IPS DF 6.9 (cell line): ENCODE measurements at regions not wholly inside any gene's neighbourhood (a gene's known extent, or its start where the extent isn't known, plus 50 kb on each side); places are given as distances from the start of the nearest gene placed in this dataset.

Experiments used
- DNase-seq: peaks from one replicate; pipeline ENCODE4 v3.0.0-alpha.2; 2013; ENCODE audit warnings: low read depth, low spot score
- H3K27ac ChIP-seq: one replicate; pipeline ENCODE4 v1.5.1; 2013; ENCODE audit warnings: low read length, control low read depth
- H3K27me3 ChIP-seq: 2 replicates; pipeline ENCODE4 v1.6.1; 2013; ENCODE audit warnings: mild to moderate bottlenecking, low read length; ENCODE audit not compliant: control insufficient read depth, insufficient read depth
- H3K36me3 ChIP-seq: 2 replicates; pipeline ENCODE4 v1.6.1; 2013; ENCODE audit warnings: low read length; ENCODE audit not compliant: control insufficient read depth, insufficient read depth
- H3K4me1 ChIP-seq: 2 replicates; pipeline ENCODE4 v1.6.1; 2013; ENCODE audit warnings: low read length; ENCODE audit not compliant: control insufficient read depth, insufficient read depth
- H3K4me3 ChIP-seq: 2 replicates; pipeline ENCODE4 v1.5.1; 2013; ENCODE audit warnings: mild to moderate bottlenecking, low read length
- H3K9me3 ChIP-seq: 2 replicates; pipeline ENCODE4 v1.6.1; 2013; ENCODE audit warnings: low read length, inconsistent platforms; ENCODE audit not compliant: control insufficient read depth, insufficient read depth
- WGBS: extraction: QIAGEN DNeasy Blood & Tissue Kit; methylation state at CpG from one replicate; pipeline ENCODE4 v1.1.7; 2013; ENCODE audit warnings: mixed read lengths, missing lambda C conversion rate; ENCODE audit not compliant: insufficient read length, insufficient coverage; 5-methylcytosine and 5-hydroxymethylcytosine counted together

GRCh38 chr10:131686781-131687420, 213.9 kb upstream of the PPP2R2D start:
- no peaks in the 10 kb centered on the region for H3K27me3 ChIP-seq
- H3K4me3 ChIP-seq, result no peak overlapping the region
- no peaks in the 10 kb centered on the region for H3K4me1 ChIP-seq
- no CpG with 5 or more reads among the region's 17 CpGs for WGBS
- no peak for DNase-seq
- H3K36me3 ChIP-seq, result no peaks in the 10 kb centered on the region
- no peak overlapping the region for H3K27ac ChIP-seq
- H3K9me3 ChIP-seq, result no peaks in the 10 kb centered on the region; the same call in 1 of the 2 replicates

GRCh38 chr10:131688304-131688703, 212.5 kb upstream of the PPP2R2D start:
- Histone ChIP-seq H3K9me3 (no peaks in the 10 kb centered on the region; the same call in 1 of the 2 replicates), H3K4me1 (no peaks in the 10 kb centered on the region), H3K36me3 (no peaks in the 10 kb centered on the region), H3K27me3 (no peaks in the 10 kb centered on the region), H3K4me3 (no peak overlapping the region), H3K27ac (no peak overlapping the region)
- no CpG with 5 or more reads among the region's 1 CpG for WGBS
- DNase-seq, result no peak

- no CpG with 5 or more reads among the region's 14 CpGs for WGBS
- H3K9me3 ChIP-seq, result no peaks in the 10 kb centered on the region
- DNase-seq, result no peak
- no peaks in the 10 kb centered on the region for H3K27me3 ChIP-seq
- no peak overlapping the region for H3K27ac ChIP-seq
- no peaks in the 10 kb centered on the region for H3K36me3 ChIP-seq
- H3K4me1 ChIP-seq, result no peaks in the 10 kb centered on the region
- H3K4me3 ChIP-seq, result no peak overlapping the region
These were observed 211.8 kb upstream of the PPP2R2D start for GRCh38 chr10:131689016-131689415.

DNA sequence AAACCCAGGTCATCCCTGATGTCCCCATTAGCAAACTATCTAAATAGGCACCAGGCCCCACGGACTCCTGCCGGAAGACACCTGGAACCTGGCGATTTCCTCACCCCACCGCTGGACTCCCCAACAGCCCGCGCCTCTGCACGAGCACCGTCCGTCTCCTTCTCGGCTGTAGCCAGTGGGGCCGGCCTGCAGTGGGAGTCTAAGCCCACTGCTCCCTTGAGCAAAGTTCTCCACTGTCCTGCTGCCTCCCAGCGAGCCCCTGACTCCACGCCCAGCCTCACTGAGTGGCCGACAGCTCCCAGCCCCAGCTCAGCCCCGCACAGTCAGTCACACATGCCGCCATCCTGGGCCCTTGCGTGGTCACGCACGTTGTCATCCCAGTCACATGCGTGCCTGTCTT, 211.3 kb upstream of the PPP2R2D start:
- Histone ChIP-seq H3K27me3 (no peaks in the 10 kb centered on the region), H3K36me3 (no peaks in the 10 kb centered on the region), H3K27ac (no peak overlapping the region), H3K4me1 (no peaks in the 10 kb centered on the region), H3K9me3 (no peaks in the 10 kb centered on the region), H3K4me3 (no peak overlapping the region)
- no peak for DNase-seq
- WGBS, result no CpG with 5 or more reads among the region's 20 CpGs

- WGBS, result 100% methylated on average over 5 of the region's 15 CpGs
- Histone ChIP-seq H3K27ac (no peak overlapping the region), H3K36me3 (no peaks in the 10 kb centered on the region), H3K4me1 (no peaks in the 10 kb centered on the region), H3K4me3 (no peak overlapping the region), H3K27me3 (no peaks in the 10 kb centered on the region), H3K9me3 (no peaks in the 10 kb centered on the region)
- no peak for DNase-seq
These were observed 210.7 kb upstream of the PPP2R2D start for GRCh38 chr10:131689954-131690757.

GRCh38 chr10:131690805-131691239, 210.0 kb upstream of the PPP2R2D start:
- Histone ChIP-seq H3K36me3 (no peaks in the 10 kb centered on the region), H3K4me3 (no peak overlapping the region), H3K27ac (no peak overlapping the region), H3K4me1 (no peaks in the 10 kb centered on the region), H3K27me3 (no peaks in the 10 kb centered on the region), H3K9me3 (no peaks in the 10 kb centered on the region)
- DNase-seq, result no peak
- WGBS, result no CpG with 5 or more reads among the region's 14 CpGs

DNA sequence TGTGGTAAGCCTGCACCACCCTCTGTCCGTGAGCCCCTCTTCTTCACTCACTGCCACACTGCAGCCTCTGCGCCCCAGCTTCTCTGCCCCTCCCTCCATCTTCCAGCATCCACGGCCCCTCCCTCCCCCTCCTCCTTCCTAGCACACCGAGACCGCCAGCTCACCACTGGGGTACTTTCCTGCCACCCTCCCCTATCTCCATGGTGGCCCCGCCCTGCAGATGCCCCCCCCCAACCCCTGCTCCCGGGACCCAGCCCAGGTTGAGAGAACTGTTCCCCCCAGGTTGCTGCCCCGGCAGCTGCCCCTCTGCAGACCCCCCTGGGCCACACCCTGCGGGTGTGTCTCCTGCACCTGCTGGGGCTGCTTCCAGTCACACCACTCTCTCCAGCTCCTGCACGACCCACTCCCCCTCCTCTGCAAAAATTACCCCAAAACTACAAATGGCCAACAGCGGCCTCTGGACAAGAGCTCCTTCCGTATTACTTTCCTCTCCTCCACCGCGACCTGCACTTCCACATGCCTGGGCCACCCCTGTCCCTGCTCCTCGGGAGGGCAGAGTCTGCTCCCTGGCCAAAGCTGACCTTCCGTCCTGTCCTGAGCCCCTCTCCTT, 209.2 kb upstream of the PPP2R2D start:
- DNase-seq, result no peak
- H3K27ac ChIP-seq, result no peak overlapping the region
- no peaks in the 10 kb centered on the region for H3K4me1 ChIP-seq
- no peak overlapping the region for H3K4me3 ChIP-seq
- H3K27me3 ChIP-seq, result no peaks in the 10 kb centered on the region
- no CpG with 5 or more reads among the region's 16 CpGs for WGBS
- H3K36me3 ChIP-seq, result no peaks in the 10 kb centered on the region
- no peaks in the 10 kb centered on the region for H3K9me3 ChIP-seq

DNA sequence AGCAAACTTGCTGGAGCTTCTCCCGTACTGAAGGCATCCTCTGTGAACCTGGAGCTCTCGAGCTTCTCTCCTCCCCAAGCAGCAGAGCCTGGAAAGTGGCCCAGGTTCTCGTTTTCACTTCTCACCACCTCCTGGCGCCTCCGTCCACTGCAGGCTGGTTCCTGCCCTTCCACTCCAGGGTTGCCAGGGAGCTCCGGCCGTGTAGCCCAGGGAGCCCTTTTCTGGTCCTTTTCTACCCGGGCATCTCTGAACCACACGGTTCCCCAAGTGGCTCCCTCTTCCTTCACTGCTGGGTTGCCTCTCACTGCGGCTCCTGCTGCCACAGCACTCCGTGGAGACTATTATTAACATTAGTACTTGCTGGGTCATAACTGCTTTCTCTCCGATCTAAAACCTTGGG, 208.6 kb upstream of the PPP2R2D start:
- Histone ChIP-seq H3K9me3 (no peaks in the 10 kb centered on the region), H3K4me3 (no peak overlapping the region), H3K36me3 (no peaks in the 10 kb centered on the region), H3K27ac (no peak overlapping the region), H3K4me1 (no peaks in the 10 kb centered on the region), H3K27me3 (no peaks in the 10 kb centered on the region)
- DNase-seq, result no peak
- WGBS, result no CpG with 5 or more reads among the region's 12 CpGs

- Histone ChIP-seq H3K9me3 (no peaks in the 10 kb centered on the region), H3K27me3 (no peaks in the 10 kb centered on the region), H3K4me1 (no peaks in the 10 kb centered on the region), H3K36me3 (no peaks in the 10 kb centered on the region), H3K4me3 (no peak overlapping the region), H3K27ac (no peak overlapping the region)
- no peak for DNase-seq
- no CpG with 5 or more reads among the region's 11 CpGs for WGBS
These were observed 208.0 kb upstream of the PPP2R2D start for GRCh38 chr10:131692686-131693334.

GRCh38 chr10:131693766-131694165, 207.0 kb upstream of the PPP2R2D start:
- Histone ChIP-seq H3K4me3 (no peak overlapping the region), H3K9me3 (no peaks in the 10 kb centered on the region), H3K27me3 (no peaks in the 10 kb centered on the region), H3K36me3 (no peaks in the 10 kb centered on the region), H3K4me1 (no peaks in the 10 kb centered on the region), H3K27ac (no peak overlapping the region)
- WGBS, result no CpG with 5 or more reads among the region's 8 CpGs
- no peak for DNase-seq
